Testis (tissue), 2 donors: ENCODE measurements at regions not wholly inside any gene's neighbourhood (a gene's known extent, or its start where the extent isn't known, plus 50 kb on each side); places are given as distances from the start of the nearest gene placed in this dataset.
"Not testable (repeated sequence)": the region's sequence is repeated elsewhere in the genome, so short reads cannot be mapped to it uniquely, and the experiment has no call there.

Experiments used
- DNase-seq: peaks from one replicate; pipeline ENCODE4 v3.0.0-alpha.2; 2019
- H3K27ac ChIP-seq, 2 donors: fragments of 200-600 bp; sonication (generic); one replicate each; pipeline ENCODE4 v1.5.1; 2019
- H3K27me3 ChIP-seq: fragments of 200-600 bp; sonication (generic); one replicate; pipeline ENCODE4 v1.5.1; 2019
- H3K36me3 ChIP-seq: fragments of 200-600 bp; sonication (generic); one replicate; pipeline ENCODE4 v1.5.1; 2017; ENCODE audit warnings: low read depth; ENCODE audit errors: missing control alignments
- H3K4me1 ChIP-seq: fragments of 200-600 bp; sonication (generic); one replicate; pipeline ENCODE4 v1.5.1; 2019
- H3K4me3 ChIP-seq, 2 donors: fragments of 200-600 bp; sonication (generic); one replicate each; pipeline ENCODE4 v1.5.1; 2017 to 2019
- H3K9me3 ChIP-seq: fragments of 200-600 bp; sonication (generic); one replicate; pipeline ENCODE4 v1.5.1; 2017
- POLR2A ChIP-seq: fragments of 450-650 bp; IDR thresholded peaks from one replicate; pipeline ENCODE4 v1.6.1; 2017; ENCODE audit warnings: antibody characterized with exemption, mild to moderate bottlenecking, moderate library complexity
- WGBS, 2 donors: methylation state at CpG; one replicate each; pipeline ENCODE4 v1.1.5; 2018; 5-methylcytosine and 5-hydroxymethylcytosine counted together
- intact Hi-C: fragments of 100-400 bp; cut with DNase I; formaldehyde crosslinking; loops from one replicate; pipeline ENCODE4 v1.15.1; 2023; ENCODE audit warnings: low total_unique reads
- TF ChIP-seq, protein P1 (sequence below), 3 experiments: fragments of 450-650 bp in 2 of 3; fragments of 200-600 bp in 1 of 3; sonication (generic) in 1 of 3; IDR thresholded peaks; one replicate each; pipeline ENCODE4 v1.5.1; 2016 to 2019; ENCODE audit warnings: antibody characterized with exemption in 3 of 3, mild to moderate bottlenecking in 2 of 3, moderate library complexity in 1 of 3

DNA sequence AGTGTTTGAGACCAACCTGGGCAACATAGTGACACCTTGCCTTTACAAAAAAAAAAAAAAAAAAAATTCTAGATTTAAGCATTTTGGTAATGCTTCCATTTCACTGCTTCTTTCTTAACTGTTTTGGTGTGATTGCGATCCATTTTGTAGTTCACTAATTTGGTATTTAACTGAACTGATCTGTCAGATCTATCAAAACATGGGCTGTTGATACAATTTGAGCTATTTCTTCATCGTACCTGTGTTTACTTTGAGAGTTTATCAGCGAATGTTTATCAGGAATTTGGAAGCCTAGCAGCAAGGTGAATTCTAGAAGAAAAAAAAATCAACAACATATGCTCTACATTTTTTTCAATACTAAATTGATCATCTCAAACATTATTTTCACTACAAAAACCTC, 864.9 kb upstream of the WWC1 start:
- Histone ChIP-seq H3K27ac (no peak overlapping the region), H3K36me3 (no peaks in the 10 kb centered on the region), H3K9me3 (no peaks in the 10 kb centered on the region), H3K4me3 (no peak overlapping the region), H3K4me1 (no peaks in the 10 kb centered on the region), H3K27me3 (no peaks in the 10 kb centered on the region)
- TF ChIP-seq POLR2A = no peak
- TF ChIP-seq, protein P1, sequence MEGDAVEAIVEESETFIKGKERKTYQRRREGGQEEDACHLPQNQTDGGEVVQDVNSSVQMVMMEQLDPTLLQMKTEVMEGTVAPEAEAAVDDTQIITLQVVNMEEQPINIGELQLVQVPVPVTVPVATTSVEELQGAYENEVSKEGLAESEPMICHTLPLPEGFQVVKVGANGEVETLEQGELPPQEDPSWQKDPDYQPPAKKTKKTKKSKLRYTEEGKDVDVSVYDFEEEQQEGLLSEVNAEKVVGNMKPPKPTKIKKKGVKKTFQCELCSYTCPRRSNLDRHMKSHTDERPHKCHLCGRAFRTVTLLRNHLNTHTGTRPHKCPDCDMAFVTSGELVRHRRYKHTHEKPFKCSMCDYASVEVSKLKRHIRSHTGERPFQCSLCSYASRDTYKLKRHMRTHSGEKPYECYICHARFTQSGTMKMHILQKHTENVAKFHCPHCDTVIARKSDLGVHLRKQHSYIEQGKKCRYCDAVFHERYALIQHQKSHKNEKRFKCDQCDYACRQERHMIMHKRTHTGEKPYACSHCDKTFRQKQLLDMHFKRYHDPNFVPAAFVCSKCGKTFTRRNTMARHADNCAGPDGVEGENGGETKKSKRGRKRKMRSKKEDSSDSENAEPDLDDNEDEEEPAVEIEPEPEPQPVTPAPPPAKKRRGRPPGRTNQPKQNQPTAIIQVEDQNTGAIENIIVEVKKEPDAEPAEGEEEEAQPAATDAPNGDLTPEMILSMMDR (IDR thresholded peaks at IDR 0.05) = no peak
- WGBS, 2 donors = 82 to 96% methylated on average over 3 of the region's 3 CpGs
- intact Hi-C loops = no loop called here
- no peak for DNase-seq

DNA sequence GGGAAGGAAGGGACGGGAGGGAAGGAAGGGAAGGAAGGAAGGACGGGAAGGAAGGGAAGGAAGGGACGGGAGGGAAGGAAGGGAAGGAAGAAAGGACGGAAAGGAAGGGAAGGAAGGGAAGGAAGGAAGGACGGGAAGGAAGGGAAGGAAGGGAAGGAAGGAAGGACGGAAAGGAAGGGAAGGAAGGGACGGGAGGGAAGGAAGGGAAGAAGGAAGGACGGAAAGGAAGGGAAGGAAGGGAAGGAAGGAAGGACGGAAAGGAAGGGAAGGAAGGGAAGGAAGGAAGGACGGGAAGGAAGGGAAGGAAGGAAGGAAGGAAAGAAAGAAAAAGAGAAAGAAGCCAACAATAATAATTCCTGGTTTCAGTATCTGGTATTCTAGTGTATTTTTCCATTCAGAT, 863.8 kb upstream of the WWC1 start:
- H3K4me1 ChIP-seq, H3K9me3 ChIP-seq, H3K27ac ChIP-seq, H3K36me3 ChIP-seq, DNase-seq, intact Hi-C loops, H3K4me3 ChIP-seq, H3K27me3 ChIP-seq: not testable (repeated sequence)
- 84 to 97% methylated on average over 10 of the region's 10 CpGs for WGBS, 2 donors

DNA sequence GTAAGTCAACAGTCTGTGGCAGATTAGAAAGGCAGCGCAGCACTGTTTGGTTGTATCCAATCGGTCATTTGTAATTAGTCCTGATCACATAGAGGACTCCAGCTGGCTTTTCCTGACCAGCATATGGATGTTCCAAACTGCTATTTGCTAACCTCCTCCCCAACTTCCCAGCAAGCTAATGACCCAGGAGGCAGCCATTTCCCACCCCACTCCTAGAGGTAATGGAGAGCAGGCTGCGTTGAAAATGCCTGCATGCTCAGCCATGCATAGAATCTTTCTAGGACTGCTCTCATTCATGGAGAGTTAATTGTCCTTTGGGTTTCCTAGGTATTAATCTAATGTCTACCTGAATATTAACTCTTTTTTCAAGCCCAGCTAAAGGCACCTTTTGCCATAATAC, 850.6 kb upstream of the WWC1 start:
- H3K4me3 ChIP-seq = no peak overlapping the region
- no peak for TF ChIP-seq POLR2A
- intact Hi-C loops = no loop called here
- no peak overlapping the region for H3K27ac ChIP-seq
- no peaks in the 10 kb centered on the region for H3K27me3 ChIP-seq
- no peaks in the 10 kb centered on the region for H3K4me1 ChIP-seq
- no peak for DNase-seq
- H3K36me3 ChIP-seq = no peaks in the 10 kb centered on the region
- no peaks in the 10 kb centered on the region for H3K9me3 ChIP-seq
- 35 to 55% methylated on average over 3 of the region's 3 CpGs for WGBS, 2 donors

DNA sequence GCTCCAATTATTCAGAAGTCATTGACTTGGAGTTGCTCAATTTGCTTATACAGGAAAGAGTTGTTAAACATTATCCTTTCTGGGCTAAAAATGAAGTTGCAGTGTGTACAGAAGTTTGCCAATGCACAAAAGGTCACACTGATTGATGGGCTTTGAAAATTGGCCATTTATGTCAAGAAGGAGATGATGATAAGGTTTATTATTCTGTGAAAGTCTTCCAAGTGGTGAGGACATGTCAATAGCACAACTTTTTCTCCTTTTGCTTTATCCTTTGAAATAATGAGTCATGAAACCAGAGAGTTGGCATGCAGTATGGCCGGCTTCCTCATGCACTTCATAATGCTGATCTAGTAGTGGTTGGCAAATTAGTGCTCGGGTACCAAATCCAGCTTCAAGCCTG, 848.5 kb upstream of the WWC1 start:
- H3K9me3 ChIP-seq = no peaks in the 10 kb centered on the region
- intact Hi-C loops = no loop called here
- no peaks in the 10 kb centered on the region for H3K4me1 ChIP-seq
- DNase-seq = no peak
- 93 to 98% methylated on average over 2 of the region's 2 CpGs for WGBS, 2 donors
- TF ChIP-seq, protein P1 (IDR thresholded peaks at IDR 0.05) = no peak
- no peak for TF ChIP-seq POLR2A
- H3K4me3 ChIP-seq = no peak overlapping the region
- H3K27me3 ChIP-seq = no peaks in the 10 kb centered on the region
- H3K36me3 ChIP-seq = no peaks in the 10 kb centered on the region
- H3K27ac ChIP-seq = no peak overlapping the region

DNA sequence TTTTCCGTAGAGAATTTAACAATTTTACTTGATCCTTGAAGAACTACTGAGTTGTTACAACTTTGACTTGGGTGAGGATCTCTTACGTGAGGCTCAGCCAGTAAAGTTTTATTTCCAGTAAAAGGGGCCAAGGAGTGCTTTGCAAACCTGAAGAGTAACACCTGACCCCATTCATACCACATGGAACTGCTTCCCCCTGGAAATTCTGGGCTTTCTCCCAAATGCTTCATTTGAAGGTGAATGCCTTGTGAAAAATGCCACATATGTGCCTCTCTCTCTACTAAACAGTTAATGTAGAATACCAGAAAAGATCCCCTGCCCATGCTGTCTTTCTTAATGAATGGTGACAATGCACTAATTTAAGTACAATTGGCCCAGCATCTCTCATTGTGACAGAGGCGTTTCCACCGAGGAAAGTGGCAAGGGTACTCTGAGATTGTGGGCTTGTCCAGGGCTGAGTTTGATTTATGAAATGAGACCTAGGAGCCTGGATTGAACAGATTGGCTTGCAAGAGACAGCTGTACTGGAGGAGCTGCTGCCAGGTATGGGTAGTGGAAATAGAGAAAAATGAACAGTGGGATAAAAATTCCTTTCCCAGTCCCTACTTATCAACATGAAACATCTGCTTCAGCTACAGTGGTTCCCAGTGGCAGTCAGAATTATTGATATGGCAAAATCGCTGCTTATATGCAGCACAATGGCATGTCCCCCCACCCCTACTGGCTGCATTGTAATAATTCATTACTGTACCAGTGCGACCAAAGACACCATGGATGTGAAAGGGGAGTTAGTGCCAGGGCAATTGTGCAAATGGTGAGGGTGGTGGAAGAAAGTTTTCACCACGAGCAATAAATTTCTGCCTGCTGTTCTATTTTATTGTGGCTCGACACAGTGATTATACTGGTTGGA, 843.7 kb upstream of the WWC1 start:
- H3K27me3 ChIP-seq = no peaks in the 10 kb centered on the region
- H3K27ac ChIP-seq = no peak overlapping the region
- intact Hi-C loops = no loop called here
- TF ChIP-seq, protein P1 (IDR thresholded peaks at IDR 0.05) = no peak
- no peak for TF ChIP-seq POLR2A
- H3K4me1 ChIP-seq = no peaks in the 10 kb centered on the region
- WGBS, 2 donors = 73 to 74% methylated on average over 8 of the region's 8 CpGs
- H3K9me3 ChIP-seq = no peaks in the 10 kb centered on the region
- no peak for DNase-seq
- no peak overlapping the region for H3K4me3 ChIP-seq
- H3K36me3 ChIP-seq = no peaks in the 10 kb centered on the region

DNA sequence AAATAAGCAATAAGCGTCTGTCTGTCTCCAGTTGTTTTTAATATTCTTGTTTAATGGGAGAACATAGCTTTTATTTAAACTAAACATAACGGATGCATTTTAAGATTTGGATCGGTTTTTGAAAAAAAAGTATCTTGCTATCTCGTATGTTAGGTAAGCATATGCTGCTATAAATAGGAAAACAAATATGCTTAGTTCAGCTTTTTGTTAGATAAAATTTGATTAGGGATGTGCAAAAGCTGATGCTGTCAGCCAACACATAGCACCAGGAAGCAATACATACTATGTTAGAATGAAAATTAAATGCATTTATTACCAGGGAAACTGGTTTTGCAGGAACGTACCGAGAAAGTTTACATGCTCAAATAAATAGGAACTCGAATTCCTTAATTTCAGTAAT, 843.1 kb upstream of the WWC1 start:
- Histone ChIP-seq H3K27ac (no peak overlapping the region), H3K27me3 (no peaks in the 10 kb centered on the region), H3K4me3 (no peak overlapping the region), H3K36me3 (no peaks in the 10 kb centered on the region), H3K9me3 (no peaks in the 10 kb centered on the region), H3K4me1 (no peaks in the 10 kb centered on the region)
- intact Hi-C loops = no loop called here
- TF ChIP-seq, protein P1 (IDR thresholded peaks at IDR 0.05) = no peak
- TF ChIP-seq POLR2A = no peak
- no peak for DNase-seq
- 67 to 71% methylated on average over 7 of the region's 7 CpGs for WGBS, 2 donors
